ENCODE measurements at regions not wholly inside any gene's neighbourhood (a gene's known extent, or its start where the extent isn't known, plus 50 kb on each side); places are given as distances from the start of the nearest gene placed in this dataset.

DNA sequence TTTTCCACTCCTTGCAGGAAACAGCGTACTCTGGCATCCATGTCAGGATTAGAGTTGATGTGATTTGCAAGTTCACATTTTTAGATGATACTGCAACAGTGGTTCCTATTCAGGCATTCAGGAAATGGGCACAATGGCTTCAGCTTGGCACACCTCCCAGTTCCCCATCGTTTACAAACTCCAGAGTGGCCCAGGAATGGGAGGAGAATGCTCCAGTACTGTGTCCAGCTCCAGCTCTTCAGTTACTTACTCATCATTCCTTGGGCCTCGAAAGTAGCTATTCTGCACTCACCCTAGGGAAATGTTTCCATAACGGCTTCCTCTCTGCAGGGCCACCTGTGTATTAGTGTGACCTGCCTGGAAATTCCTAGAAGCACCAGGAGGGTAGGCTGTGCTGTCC, 239.7 kb upstream of the RGS6 start:
- DNase-seq (ENCODE audit: low spot score), result no peak
- Histone ChIP-seq H3K4me1 (replicated peaks) (no peaks in the 10 kb centered on the region), H3K27ac (no peak overlapping the region), H3K9me3 (no peaks in the 10 kb centered on the region), H3K36me3 (no peaks in the 10 kb centered on the region), H3K27me3 (replicated peaks; ENCODE audit: insufficient read depth) (no peaks in the 10 kb centered on the region), H3K4me3 (no peak overlapping the region)
- no peak for TF ChIP-seq POLR2A (IDR thresholded peaks at IDR 0.05)
- TF ChIP-seq, protein P1, sequence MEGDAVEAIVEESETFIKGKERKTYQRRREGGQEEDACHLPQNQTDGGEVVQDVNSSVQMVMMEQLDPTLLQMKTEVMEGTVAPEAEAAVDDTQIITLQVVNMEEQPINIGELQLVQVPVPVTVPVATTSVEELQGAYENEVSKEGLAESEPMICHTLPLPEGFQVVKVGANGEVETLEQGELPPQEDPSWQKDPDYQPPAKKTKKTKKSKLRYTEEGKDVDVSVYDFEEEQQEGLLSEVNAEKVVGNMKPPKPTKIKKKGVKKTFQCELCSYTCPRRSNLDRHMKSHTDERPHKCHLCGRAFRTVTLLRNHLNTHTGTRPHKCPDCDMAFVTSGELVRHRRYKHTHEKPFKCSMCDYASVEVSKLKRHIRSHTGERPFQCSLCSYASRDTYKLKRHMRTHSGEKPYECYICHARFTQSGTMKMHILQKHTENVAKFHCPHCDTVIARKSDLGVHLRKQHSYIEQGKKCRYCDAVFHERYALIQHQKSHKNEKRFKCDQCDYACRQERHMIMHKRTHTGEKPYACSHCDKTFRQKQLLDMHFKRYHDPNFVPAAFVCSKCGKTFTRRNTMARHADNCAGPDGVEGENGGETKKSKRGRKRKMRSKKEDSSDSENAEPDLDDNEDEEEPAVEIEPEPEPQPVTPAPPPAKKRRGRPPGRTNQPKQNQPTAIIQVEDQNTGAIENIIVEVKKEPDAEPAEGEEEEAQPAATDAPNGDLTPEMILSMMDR (IDR thresholded peaks at IDR 0.05), result no peak
- no peak for TF ChIP-seq POLR2AphosphoS5 (IDR thresholded peaks at IDR 0.05)
- WGBS, result 61% methylated on average over 4 of the region's 4 CpGs
- intact Hi-C loops (cut with DNase I), result no loop called here

DNA sequence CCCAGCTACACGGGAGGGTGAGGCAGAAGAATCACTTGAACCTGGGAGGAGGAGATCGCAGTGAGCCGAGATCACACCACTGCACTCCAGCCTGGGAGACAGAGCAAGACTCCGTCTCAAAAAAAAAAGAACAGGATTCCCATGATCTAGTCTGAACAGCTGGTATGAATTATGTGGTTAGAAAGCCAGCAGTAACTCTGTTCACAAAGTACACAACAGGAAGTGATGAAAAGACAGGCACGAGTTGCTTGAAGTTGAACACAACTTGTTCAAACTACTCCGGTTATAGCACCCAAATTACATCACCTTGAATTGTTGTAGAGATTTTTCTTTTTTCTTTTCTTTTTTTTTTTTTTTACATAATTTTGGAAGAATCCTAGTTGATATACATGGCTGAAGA, 238.8 kb upstream of the RGS6 start:
- intact Hi-C loops (cut with DNase I), result no loop called here
- Histone ChIP-seq H3K4me3 (no peak overlapping the region), H3K4me1 (replicated peaks) (no peaks in the 10 kb centered on the region), H3K9me3 (no peaks in the 10 kb centered on the region), H3K36me3 (no peaks in the 10 kb centered on the region), H3K27ac (no peak overlapping the region), H3K27me3 (replicated peaks; ENCODE audit: insufficient read depth) (no peaks in the 10 kb centered on the region)
- DNase-seq (ENCODE audit: low spot score), result no peak
- WGBS, result 81% methylated on average over 6 of the region's 6 CpGs
- TF ChIP-seq, protein P1 (IDR thresholded peaks at IDR 0.05), result no peak
- TF ChIP-seq POLR2AphosphoS5 (IDR thresholded peaks at IDR 0.05), result no peak
- TF ChIP-seq POLR2A (IDR thresholded peaks at IDR 0.05), result no peak

DNA sequence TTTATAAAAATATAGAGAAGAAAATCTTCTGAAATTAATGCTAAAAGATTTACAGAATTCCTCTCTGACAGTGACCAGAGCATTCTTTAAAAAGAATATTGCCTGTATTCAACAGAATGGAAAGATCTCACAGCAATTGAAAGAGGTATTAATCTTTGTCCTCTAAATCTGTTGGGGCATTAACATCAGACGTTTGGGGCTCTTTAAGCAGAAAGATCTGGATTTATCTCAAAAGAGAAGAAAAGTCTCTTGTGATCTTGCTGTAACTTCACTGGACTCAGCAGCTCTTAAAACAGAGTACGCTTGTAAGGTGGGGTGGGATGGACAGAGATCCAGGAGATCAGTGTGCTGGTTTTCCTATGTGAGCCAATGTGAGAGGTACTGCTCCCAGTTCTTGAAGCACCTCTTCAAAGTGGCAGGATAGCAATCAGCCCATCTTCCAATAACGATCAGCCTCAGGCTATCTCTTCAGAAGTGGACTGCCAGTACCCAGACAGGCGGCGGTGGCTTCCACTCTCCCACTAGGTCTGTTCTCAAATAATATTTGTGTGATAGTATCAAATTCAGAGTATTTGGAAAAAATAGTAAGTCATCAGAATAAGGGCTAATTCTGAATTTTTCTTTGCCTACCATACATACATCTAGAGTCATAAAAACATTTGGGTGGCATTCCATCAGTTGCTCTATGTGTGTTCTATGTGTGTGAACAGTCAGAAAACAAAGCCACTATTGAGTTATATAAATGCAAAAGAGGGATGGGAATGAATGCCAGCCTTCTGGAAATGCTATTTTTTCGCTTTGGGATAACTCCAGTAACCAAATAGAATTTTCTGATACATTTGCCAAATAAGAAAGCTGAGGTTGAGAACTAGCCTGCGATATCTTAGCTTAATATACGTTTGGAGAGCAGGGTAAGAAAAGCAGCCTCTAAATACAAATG, 237.4 kb upstream of the RGS6 start:
- intact Hi-C loops (cut with DNase I), result no loop called here
- Histone ChIP-seq H3K4me1 (replicated peaks) (no peaks in the 10 kb centered on the region), H3K9me3 (no peaks in the 10 kb centered on the region), H3K36me3 (no peaks in the 10 kb centered on the region), H3K4me3 (no peak overlapping the region), H3K27me3 (replicated peaks; ENCODE audit: insufficient read depth) (no peaks in the 10 kb centered on the region), H3K27ac (no peak overlapping the region)
- WGBS, result 90% methylated on average over 8 of the region's 8 CpGs
- DNase-seq (ENCODE audit: low spot score), result no peak
- TF ChIP-seq, protein P1 (IDR thresholded peaks at IDR 0.05), result no peak

DNA sequence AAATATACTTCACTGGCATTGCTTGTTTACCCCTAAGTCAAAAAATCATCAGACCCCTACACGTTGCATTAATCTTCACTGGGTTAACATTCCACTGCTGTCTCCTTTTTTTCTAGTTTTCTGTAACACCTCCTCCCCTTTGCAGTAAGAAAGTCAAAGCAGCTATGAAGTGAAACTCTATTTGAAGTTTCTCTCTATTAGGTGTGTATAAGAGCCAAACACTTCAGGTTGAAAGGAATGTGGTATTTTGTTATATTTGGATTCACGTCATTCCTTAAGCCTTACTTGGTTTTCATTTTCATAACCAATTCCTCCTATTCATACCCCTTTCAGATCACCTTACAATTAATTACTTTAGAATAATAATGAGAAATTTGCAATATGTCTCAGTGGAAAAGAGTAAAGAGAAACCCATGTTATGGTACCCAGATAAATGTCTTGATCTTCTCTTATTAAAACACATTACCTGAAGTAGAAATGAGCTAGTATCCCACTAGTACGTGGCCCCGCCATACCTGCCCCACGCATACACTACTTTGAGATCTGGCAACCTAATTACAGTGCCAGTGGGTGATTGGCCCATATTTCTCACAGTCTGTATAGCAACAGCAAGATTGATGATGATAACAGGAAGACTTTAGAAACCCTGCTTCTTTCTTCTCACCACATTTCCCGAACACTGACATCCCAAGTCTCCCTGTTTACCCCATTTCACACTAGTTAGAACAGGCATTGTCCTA, 236.4 kb upstream of the RGS6 start:
- intact Hi-C loops (cut with DNase I), result no loop called here
- no peak for TF ChIP-seq POLR2AphosphoS5 (IDR thresholded peaks at IDR 0.05)
- no peak for TF ChIP-seq POLR2A (IDR thresholded peaks at IDR 0.05)
- TF ChIP-seq, protein P1 (IDR thresholded peaks at IDR 0.05), result no peak

More for the DNA sequence above, 236.4 kb upstream of the RGS6 start:
- Histone ChIP-seq H3K9me3 (no peaks in the 10 kb centered on the region), H3K27me3 (replicated peaks; ENCODE audit: insufficient read depth) (no peaks in the 10 kb centered on the region), H3K4me1 (replicated peaks) (no peaks in the 10 kb centered on the region), H3K27ac (no peak overlapping the region), H3K4me3 (no peak overlapping the region), H3K36me3 (no peaks in the 10 kb centered on the region)
- DNase-seq (ENCODE audit: low spot score), result no peak
- 87% methylated on average over 6 of the region's 6 CpGs for WGBS

Data from prostate gland (tissue), 2 donors.